T-cell (primary cell): ENCODE measurements at regions not wholly inside any gene's neighbourhood (a gene's known extent, or its start where the extent isn't known, plus 50 kb on each side); places are given as distances from the start of the nearest gene placed in this dataset.

Experiments
- ATAC-seq, 4 experiments: fragments of 200-7000 bp in 3 of 4; fragments of 150-1000 bp in 1 of 4; cut with Tn5 transposase; replicated peaks in 1 of 4; 1 replicate in 3 of 4; 2 replicates in 1 of 4; pipeline ENCODE4 v1.10.0; 2021; ENCODE audit warnings: moderate library complexity in 3 of 4, mild to moderate bottlenecking in 2 of 4, moderate number of reproducible peaks in 1 of 4
- CTCF ChIA-PET, 2 donors: fragments of 300-600 bp; sonication (Branson Sonifier 250); formaldehyde crosslinking; loops; one replicate each; lab custom pipeline; 2022; ENCODE audit warnings: antibody characterized with exemption in 2 of 2; lab: Charles Lee
- POLR2A ChIA-PET, 2 donors: fragments of 300-600 bp; sonication (Branson Sonifier 250); formaldehyde crosslinking; loops; one replicate each; lab custom pipeline; 2022; ENCODE audit warnings: antibody characterized with exemption in 2 of 2; lab: Charles Lee
- DNase-seq, 35 experiments: peaks; one replicate each; pipeline versions ENCODE4 v3.0.0 to v3.0.0-alpha.2; 2013 to 2023
- H3K27ac ChIP-seq: one replicate; pipeline ENCODE4 v1.5.1; 2013; ENCODE audit warnings: low read length
- H3K27me3 ChIP-seq, 2 experiments: replicated peaks in 1 of 2; 1 replicate in 1 of 2; 2 replicates in 1 of 2; pipeline versions ENCODE4 v1.6.1 to v1.7.0; 2013; ENCODE audit warnings: low read length in 1 of 2, mixed read lengths in 1 of 2; ENCODE audit not compliant: control insufficient read depth in 2 of 2, insufficient read depth in 2 of 2; ENCODE audit errors: extremely low read depth in 1 of 2
- H3K36me3 ChIP-seq, 2 donors: 1 replicate in 1 of 2; 2 replicates in 1 of 2; pipeline versions ENCODE4 v1.6.1 to v1.7.0; 2013; ENCODE audit warnings: low read length in 1 of 2; ENCODE audit not compliant: control insufficient read depth in 2 of 2, insufficient read depth in 1 of 2; ENCODE audit errors: extremely low read depth in 1 of 2
- H3K4me1 ChIP-seq, 2 experiments: 1 replicate in 1 of 2; 2 replicates in 1 of 2; pipeline versions ENCODE4 v1.6.1 to v1.7.0; 2013; ENCODE audit warnings: low read length in 2 of 2, mixed read lengths in 1 of 2; ENCODE audit not compliant: insufficient read depth in 2 of 2, control insufficient read depth in 1 of 2; ENCODE audit errors: extremely low read depth in 1 of 2
- H3K4me3 ChIP-seq, 2 donors: 1 replicate in 1 of 2; 2 replicates in 1 of 2; pipeline versions ENCODE4 v1.5.1 to v1.7.0; 2013; ENCODE audit warnings: mild to moderate bottlenecking in 2 of 2, low read length in 1 of 2, moderate library complexity in 1 of 2; ENCODE audit not compliant: control insufficient read depth in 1 of 2; ENCODE audit errors: extremely low read depth in 1 of 2
- H3K9me3 ChIP-seq: 2 replicates; pipeline ENCODE4 v1.7.0; 2013
- H3K27ac Mint-ChIP-seq, 2 donors: one replicate each; pipeline ENCODE4 v1.8.0; 2020 to 2021; ENCODE audit warnings: mild to moderate bottlenecking in 2 of 2, mixed read lengths in 2 of 2
- H3K27me3 Mint-ChIP-seq, 2 donors: one replicate each; pipeline ENCODE4 v1.8.0; 2021 to 2022; ENCODE audit warnings: mixed read lengths in 2 of 2
- H3K36me3 Mint-ChIP-seq: one replicate; pipeline ENCODE4 v1.8.0; 2021; ENCODE audit warnings: mixed read lengths
- H3K4me1 Mint-ChIP-seq, 3 donors: one replicate each; pipeline ENCODE4 v1.8.0; 2020 to 2022; ENCODE audit warnings: mixed read lengths in 3 of 3, mild to moderate bottlenecking in 1 of 3
- H3K4me3 Mint-ChIP-seq, 3 donors: one replicate each; pipeline ENCODE4 v1.8.0; 2020 to 2022; ENCODE audit warnings: mild to moderate bottlenecking in 3 of 3, mixed read lengths in 3 of 3, moderate library complexity in 3 of 3
- H3K9me3 Mint-ChIP-seq, 3 donors: one replicate each; pipeline ENCODE4 v1.8.0; 2020 to 2022; ENCODE audit warnings: mixed read lengths in 3 of 3
- WGBS: methylation state at CpG from one replicate; pipeline ENCODE4 v1.1.5; 2013; ENCODE audit warnings: missing lambda C conversion rate; ENCODE audit not compliant: insufficient coverage; 5-methylcytosine and 5-hydroxymethylcytosine counted together

- Histone ChIP-seq H3K4me1 (no peaks in the 10 kb centered on the region), H3K4me3 (no peak overlapping the region), H3K27me3 (peaks cover 0 to 7% of the 10 kb centered on the region in 2 experiments), H3K9me3 (no peaks in the 10 kb centered on the region), H3K27ac (no peak overlapping the region), H3K36me3 (no peaks in the 10 kb centered on the region)
- ChIA-PET CTCF (no interaction called here), POLR2A (no interaction called here)
- no peak overlapping the region for H3K4me3 Mint-ChIP-seq
- ATAC-seq, result no peak
- H3K36me3 Mint-ChIP-seq, result no peaks in the 10 kb centered on the region
- WGBS, result 52% methylated on average over 3 of the region's 4 CpGs
- H3K27ac Mint-ChIP-seq, result no peak overlapping the region
- peaks cover 0 to 4% of the 10 kb centered on the region in 2 donors for H3K27me3 Mint-ChIP-seq
- H3K4me1 Mint-ChIP-seq, result no peaks in the 10 kb centered on the region
- DNase-seq, result no peak
- no peaks in the 10 kb centered on the region for H3K9me3 Mint-ChIP-seq
Observed at GRCh38 chr10:128808921-128809440, 658.1 kb upstream of the MGMT start.

GRCh38 chr10:128811511-128811910 is 655.5 kb upstream of the MGMT start:
- Histone ChIP-seq H3K4me3 (no peak overlapping the region), H3K9me3 (no peaks in the 10 kb centered on the region), H3K4me1 (no peaks in the 10 kb centered on the region), H3K27me3 (peaks cover 0 to 12% of the 10 kb centered on the region in 2 experiments), H3K27ac (no peak overlapping the region), H3K36me3 (no peaks in the 10 kb centered on the region)
- H3K27ac Mint-ChIP-seq, result no peak overlapping the region
- no peaks in the 10 kb centered on the region for H3K36me3 Mint-ChIP-seq
- ChIA-PET CTCF (no interaction called here), POLR2A (no interaction called here)
- no peak overlapping the region for H3K4me3 Mint-ChIP-seq
- DNase-seq (no peak), ATAC-seq (no peak)
- no peaks in the 10 kb centered on the region for H3K4me1 Mint-ChIP-seq
- no peaks in the 10 kb centered on the region for H3K9me3 Mint-ChIP-seq
- 85% methylated on average over 6 of the region's 10 CpGs for WGBS
- H3K27me3 Mint-ChIP-seq, result peaks cover 0 to 4% of the 10 kb centered on the region in 2 donors

GRCh38 chr10:128812000-128812399 is 655.0 kb upstream of the MGMT start:
- Histone ChIP-seq H3K27me3 (peaks cover 0 to 12% of the 10 kb centered on the region in 2 experiments), H3K27ac (no peak overlapping the region), H3K4me3 (no peak overlapping the region), H3K36me3 (no peaks in the 10 kb centered on the region), H3K9me3 (no peaks in the 10 kb centered on the region), H3K4me1 (no peaks in the 10 kb centered on the region)
- CTCF ChIA-PET, result no interaction called here
- no peak overlapping the region for H3K4me3 Mint-ChIP-seq
- no peak for DNase-seq
- no peak for ATAC-seq
- H3K9me3 Mint-ChIP-seq, result no peaks in the 10 kb centered on the region
- WGBS, result 72% methylated on average over 13 of the region's 15 CpGs
- POLR2A ChIA-PET, result no interaction called here
- peaks cover 0 to 4% of the 10 kb centered on the region in 2 donors for H3K27me3 Mint-ChIP-seq
- no peaks in the 10 kb centered on the region for H3K4me1 Mint-ChIP-seq
- H3K36me3 Mint-ChIP-seq, result no peaks in the 10 kb centered on the region
- H3K27ac Mint-ChIP-seq, result no peak overlapping the region

GRCh38 chr10:128813574-128813973 is 653.5 kb upstream of the MGMT start:
- no peak overlapping the region for H3K4me3 ChIP-seq
- WGBS, result no CpG with 5 or more reads among the region's 3 CpGs
- peaks cover 0 to 10% of the 10 kb centered on the region in 2 experiments for H3K27me3 ChIP-seq
- DNase-seq, result no peak
- H3K27ac ChIP-seq, result no peak overlapping the region
- H3K4me1 ChIP-seq, result no peaks in the 10 kb centered on the region
- no peaks in the 10 kb centered on the region for H3K36me3 Mint-ChIP-seq
- POLR2A ChIA-PET, result no interaction called here
- H3K4me3 Mint-ChIP-seq, result no peak overlapping the region
- H3K36me3 ChIP-seq, result no peaks in the 10 kb centered on the region
- no peaks in the 10 kb centered on the region for H3K9me3 Mint-ChIP-seq
- H3K4me1 Mint-ChIP-seq, result no peaks in the 10 kb centered on the region
- H3K27ac Mint-ChIP-seq, result no peak overlapping the region
- H3K9me3 ChIP-seq, result no peaks in the 10 kb centered on the region
- no peak for ATAC-seq
- H3K27me3 Mint-ChIP-seq, result no peaks in the 10 kb centered on the region
- CTCF ChIA-PET, result no interaction called here

GRCh38 chr10:128814024-128814423 is 653.0 kb upstream of the MGMT start:
- no peaks in the 10 kb centered on the region for H3K9me3 ChIP-seq
- Mint-ChIP-seq H3K4me1 (no peaks in the 10 kb centered on the region), H3K9me3 (no peaks in the 10 kb centered on the region), H3K4me3 (no peak overlapping the region), H3K27ac (no peak overlapping the region), H3K27me3 (no peaks in the 10 kb centered on the region), H3K36me3 (no peaks in the 10 kb centered on the region)
- peaks cover 0 to 11% of the 10 kb centered on the region in 2 experiments for H3K27me3 ChIP-seq
- ATAC-seq, result no peak
- no peak overlapping the region for H3K27ac ChIP-seq
- no peak for DNase-seq
- H3K4me3 ChIP-seq, result no peak overlapping the region
- POLR2A ChIA-PET, result no interaction called here
- CTCF ChIA-PET, result no interaction called here
- no peaks in the 10 kb centered on the region for H3K4me1 ChIP-seq
- 92% methylated on average over 12 of the region's 12 CpGs for WGBS
- no peaks in the 10 kb centered on the region for H3K36me3 ChIP-seq

- Histone ChIP-seq H3K4me3 (no peak overlapping the region), H3K4me1 (no peaks in the 10 kb centered on the region), H3K9me3 (no peaks in the 10 kb centered on the region), H3K36me3 (no peaks in the 10 kb centered on the region), H3K27ac (no peak overlapping the region), H3K27me3 (peaks cover 0 to 12% of the 10 kb centered on the region in 2 experiments)
- Mint-ChIP-seq H3K4me1 (no peaks in the 10 kb centered on the region), H3K36me3 (no peaks in the 10 kb centered on the region), H3K27ac (no peak overlapping the region), H3K27me3 (no peaks in the 10 kb centered on the region), H3K4me3 (no peak overlapping the region), H3K9me3 (no peaks in the 10 kb centered on the region)
- DNase-seq (no peak), ATAC-seq (no peak)
- no CpG with 5 or more reads among the region's 4 CpGs for WGBS
- ChIA-PET CTCF (no interaction called here), POLR2A (no interaction called here)
Observed at GRCh38 chr10:128814782-128815181, 652.3 kb upstream of the MGMT start.

GRCh38 chr10:128816726-128817125 is 650.3 kb upstream of the MGMT start:
- Histone ChIP-seq H3K4me3 (no peak overlapping the region), H3K27ac (no peak overlapping the region), H3K4me1 (no peaks in the 10 kb centered on the region), H3K36me3 (no peaks in the 10 kb centered on the region), H3K27me3 (peaks cover 0 to 12% of the 10 kb centered on the region in 2 experiments), H3K9me3 (no peaks in the 10 kb centered on the region)
- H3K36me3 Mint-ChIP-seq, result no peaks in the 10 kb centered on the region
- no CpG with 5 or more reads among the region's 2 CpGs for WGBS
- no peaks in the 10 kb centered on the region for H3K9me3 Mint-ChIP-seq
- H3K27ac Mint-ChIP-seq, result no peak overlapping the region
- CTCF ChIA-PET, result no interaction called here
- no peak for ATAC-seq
- no peaks in the 10 kb centered on the region for H3K27me3 Mint-ChIP-seq
- H3K4me1 Mint-ChIP-seq, result no peaks in the 10 kb centered on the region
- POLR2A ChIA-PET, result no interaction called here
- H3K4me3 Mint-ChIP-seq, result no peak overlapping the region
- DNase-seq, result no peak
